ENCODE measurements at regions not wholly inside any gene's neighbourhood (a gene's known extent, or its start where the extent isn't known, plus 50 kb on each side); places are given as distances from the start of the nearest gene placed in this dataset.

DNA sequence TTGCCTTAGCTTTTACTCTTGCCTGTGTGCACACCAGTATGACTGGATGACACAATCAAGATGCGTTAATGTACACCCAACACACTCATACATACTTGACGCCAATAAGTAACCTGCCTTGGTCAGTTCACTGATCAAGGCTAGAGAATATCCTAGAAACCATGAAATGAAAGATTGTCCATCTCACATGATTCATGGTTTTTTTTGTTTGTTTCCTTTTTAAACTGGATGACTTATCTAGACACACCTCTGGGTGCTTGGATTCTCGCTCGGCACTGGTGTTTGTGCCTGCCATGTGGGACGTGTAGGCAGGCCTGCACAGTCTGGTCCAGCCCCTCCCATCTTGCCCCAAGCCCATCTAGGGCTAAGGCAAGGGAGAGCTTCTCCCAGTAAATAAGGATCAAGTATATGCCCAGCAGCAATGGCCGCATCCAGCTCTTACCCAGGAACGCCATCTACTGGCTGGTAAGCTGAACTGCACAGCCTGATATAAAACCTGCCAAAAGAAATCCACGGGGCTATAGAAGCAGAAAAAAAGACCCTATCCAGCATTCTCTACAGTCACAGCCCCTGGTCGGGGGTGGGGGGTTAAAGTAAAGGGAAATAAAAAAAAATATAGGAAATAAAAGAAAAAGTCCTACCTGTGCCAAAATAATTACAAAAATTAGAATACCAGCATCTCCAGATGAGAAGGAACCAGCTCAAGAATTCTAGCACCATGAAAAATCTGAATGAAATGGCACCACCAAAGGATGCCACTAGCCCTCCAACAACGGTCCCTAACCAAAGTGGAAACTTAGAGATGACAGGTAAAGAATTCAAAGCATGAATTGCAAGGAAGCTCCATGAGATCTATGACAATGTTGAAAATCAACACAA, 73.3 kb downstream of the OTOR start:
- TF ChIP-seq ZNF274 (IDR thresholded peaks at IDR 0.05; ENCODE audit: low read depth, low read length) = no peak
- TF ChIP-seq SUZ12 (IDR thresholded peaks at IDR 0.05; ENCODE audit: extremely low read depth, insufficient read depth, insufficient read length) = no peak
